ENCODE measurements at regions not wholly inside any gene's neighbourhood (a gene's known extent, or its start where the extent isn't known, plus 50 kb on each side); places are given as distances from the start of the nearest gene placed in this dataset.

DNA sequence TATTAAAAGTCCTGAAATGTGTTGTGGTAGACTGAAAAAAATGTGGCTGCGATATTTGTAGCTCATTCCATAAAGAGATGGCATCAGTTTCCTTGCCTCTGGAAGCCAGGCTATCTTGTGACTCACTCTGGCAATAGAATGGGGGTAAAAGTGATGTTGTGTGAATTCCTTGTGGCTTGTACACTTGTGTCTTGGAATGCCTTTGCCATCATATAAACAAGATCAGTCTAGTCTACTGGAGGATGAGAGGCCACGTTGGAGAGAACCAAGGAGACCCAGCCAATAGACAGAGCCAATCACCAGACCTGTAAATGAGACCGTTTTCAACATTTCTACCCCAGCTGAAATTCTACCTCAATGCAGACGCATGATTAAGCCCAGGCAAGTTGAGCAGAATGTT is 254.1 kb downstream of the TRIB2 start:
- no peaks in the 10 kb centered on the region for H3K36me3 ChIP-seq
- WGBS, 2 donors = 92% methylated on average over 4 of the region's 4 CpGs
- no peaks in the 10 kb centered on the region for H3K27me3 ChIP-seq
- no peak for DNase-seq (ENCODE audit: low spot score in 2 of 2)
- no peak overlapping the region for H3K4me3 ChIP-seq
- H3K27ac ChIP-seq = no peak overlapping the region
- H3K9me3 ChIP-seq = no peaks in the 10 kb centered on the region
- H3K4me1 ChIP-seq = peaks cover 0 to 2% (median 0%) of the 10 kb centered on the region in 4 donors
- TF ChIP-seq POLR2A (IDR thresholded peaks at IDR 0.05) = no peak

GRCh38 chr2:12971581-12972365 is 255.0 kb downstream of the TRIB2 start:
- DNase-seq (ENCODE audit: low spot score in 2 of 2) = no peak
- Histone ChIP-seq H3K9me3 (no peaks in the 10 kb centered on the region), H3K36me3 (no peaks in the 10 kb centered on the region), H3K4me1 (no peaks in the 10 kb centered on the region), H3K4me3 (no peak overlapping the region), H3K27me3 (no peaks in the 10 kb centered on the region), H3K27ac (no peak overlapping the region)
- TF ChIP-seq, protein P1, sequence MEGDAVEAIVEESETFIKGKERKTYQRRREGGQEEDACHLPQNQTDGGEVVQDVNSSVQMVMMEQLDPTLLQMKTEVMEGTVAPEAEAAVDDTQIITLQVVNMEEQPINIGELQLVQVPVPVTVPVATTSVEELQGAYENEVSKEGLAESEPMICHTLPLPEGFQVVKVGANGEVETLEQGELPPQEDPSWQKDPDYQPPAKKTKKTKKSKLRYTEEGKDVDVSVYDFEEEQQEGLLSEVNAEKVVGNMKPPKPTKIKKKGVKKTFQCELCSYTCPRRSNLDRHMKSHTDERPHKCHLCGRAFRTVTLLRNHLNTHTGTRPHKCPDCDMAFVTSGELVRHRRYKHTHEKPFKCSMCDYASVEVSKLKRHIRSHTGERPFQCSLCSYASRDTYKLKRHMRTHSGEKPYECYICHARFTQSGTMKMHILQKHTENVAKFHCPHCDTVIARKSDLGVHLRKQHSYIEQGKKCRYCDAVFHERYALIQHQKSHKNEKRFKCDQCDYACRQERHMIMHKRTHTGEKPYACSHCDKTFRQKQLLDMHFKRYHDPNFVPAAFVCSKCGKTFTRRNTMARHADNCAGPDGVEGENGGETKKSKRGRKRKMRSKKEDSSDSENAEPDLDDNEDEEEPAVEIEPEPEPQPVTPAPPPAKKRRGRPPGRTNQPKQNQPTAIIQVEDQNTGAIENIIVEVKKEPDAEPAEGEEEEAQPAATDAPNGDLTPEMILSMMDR (IDR thresholded peaks at IDR 0.05) = no peak
- TF ChIP-seq EP300 (IDR thresholded peaks at IDR 0.05) (no peak), POLR2A (IDR thresholded peaks at IDR 0.05) (no peak)
- 77 to 84% methylated on average over 4 of the region's 4 CpGs for WGBS, 2 donors

- no peak for DNase-seq (ENCODE audit: low spot score in 2 of 2)
- Histone ChIP-seq H3K4me3 (no peak overlapping the region), H3K36me3 (no peaks in the 10 kb centered on the region), H3K4me1 (peaks cover 0 to 31% (median 0%) of the 10 kb centered on the region in 4 donors), H3K27me3 (no peaks in the 10 kb centered on the region), H3K27ac (peak overlapping the region in 2 of 4 donors; percentile 49 to 58), H3K9me3 (no peaks in the 10 kb centered on the region)
- WGBS, 2 donors = 27 to 45% methylated on average over 4 of the region's 4 CpGs
- TF ChIP-seq POLR2A (IDR thresholded peaks at IDR 0.05) (no peak), EP300 (IDR thresholded peaks at IDR 0.05) (peak in 1 of 2 donors; percentile 40)
- TF ChIP-seq, protein P1 (IDR thresholded peaks at IDR 0.05) = no peak
Observed at GRCh38 chr2:12978066-12978835, 261.5 kb downstream of the TRIB2 start.

GRCh38 chr2:12979066-12979465 is 262.3 kb downstream of the TRIB2 start:
- Histone ChIP-seq H3K27ac (peak overlapping the region in 2 of 4 donors; percentile 49 to 58), H3K4me3 (no peak overlapping the region), H3K9me3 (no peaks in the 10 kb centered on the region), H3K27me3 (no peaks in the 10 kb centered on the region), H3K36me3 (no peaks in the 10 kb centered on the region), H3K4me1 (peaks cover 0 to 31% (median 0%) of the 10 kb centered on the region in 4 donors)
- TF ChIP-seq, protein P1 (IDR thresholded peaks at IDR 0.05) = no peak
- peak in 1 of 2 donors; percentile 63 for TF ChIP-seq EP300 (IDR thresholded peaks at IDR 0.05)
- WGBS, 2 donors = 29 to 41% methylated on average over 3 of the region's 3 CpGs
- DNase-seq (ENCODE audit: low spot score in 2 of 2) = no peak

- TF ChIP-seq POLR2A (IDR thresholded peaks at IDR 0.05) (no peak), EP300 (IDR thresholded peaks at IDR 0.05) (no peak)
- TF ChIP-seq, protein P1 (IDR thresholded peaks at IDR 0.05) = no peak
- peak overlapping the region in 2 of 4 donors; percentile 21 to 37 for H3K27ac ChIP-seq
- no peaks in the 10 kb centered on the region for H3K9me3 ChIP-seq
- no peaks in the 10 kb centered on the region for H3K36me3 ChIP-seq
- peaks cover 0 to 31% (median 0%) of the 10 kb centered on the region in 4 donors for H3K4me1 ChIP-seq
- no peaks in the 10 kb centered on the region for H3K27me3 ChIP-seq
- H3K4me3 ChIP-seq = no peak overlapping the region
- DNase-seq (ENCODE audit: low spot score in 2 of 2) = no peak
- WGBS, 2 donors = 51 to 69% methylated on average over 4 of the region's 4 CpGs
Observed at GRCh38 chr2:12980817-12981216, 264.1 kb downstream of the TRIB2 start.

Data from tibial nerve (tissue), 4 donors.